ENCODE measurements at regions not wholly inside any gene's neighbourhood (a gene's known extent, or its start where the extent isn't known, plus 50 kb on each side); places are given as distances from the start of the nearest gene placed in this dataset.
A peak's percentile ranks its signal among the peaks of the same experiment; 100 is the strongest.

- DNase-seq, result no peak
These were observed 523.5 kb upstream of the SEMA6A start for GRCh38 chr5:117098094-117098493.

GRCh38 chr5:117095346-117096332, 521.0 kb upstream of the SEMA6A start:
- no peak for DNase-seq

GRCh38 chr5:117094114-117094815, 519.6 kb upstream of the SEMA6A start:
- no peak for DNase-seq

GRCh38 chr5:117093653-117094052, 519.0 kb upstream of the SEMA6A start:
- no peak for DNase-seq

GRCh38 chr5:117089001-117089400, 514.4 kb upstream of the SEMA6A start:
- DNase-seq, result no peak

GRCh38 chr5:117088176-117088575, 513.6 kb upstream of the SEMA6A start:
- DNase-seq, result no peak

GRCh38 chr5:117084067-117084466, 509.4 kb upstream of the SEMA6A start:
- DNase-seq, result no peak

- no peak for DNase-seq
These were observed 508.4 kb upstream of the SEMA6A start for GRCh38 chr5:117082977-117083376.

GRCh38 chr5:117077142-117077541, 502.5 kb upstream of the SEMA6A start:
- DNase-seq, result no peak

GRCh38 chr5:117072439-117072838, 497.8 kb upstream of the SEMA6A start:
- DNase-seq, result no peak

GRCh38 chr5:117065800-117066199, 491.2 kb upstream of the SEMA6A start:
- DNase-seq, result no peak

- DNase-seq, result no peak
These were observed 490.5 kb upstream of the SEMA6A start for GRCh38 chr5:117065161-117065560.

GRCh38 chr5:117060099-117060498, 485.5 kb upstream of the SEMA6A start:
- DNase-seq, result no peak

GRCh38 chr5:117058740-117059139, 484.1 kb upstream of the SEMA6A start:
- no peak for DNase-seq

GRCh38 chr5:117055517-117055916, 480.9 kb upstream of the SEMA6A start:
- no peak for DNase-seq

- peak; percentile 12 for DNase-seq
These were observed 480.3 kb upstream of the SEMA6A start for GRCh38 chr5:117054911-117055310.

GRCh38 chr5:117054141-117054540, 479.5 kb upstream of the SEMA6A start:
- DNase-seq, result no peak

- DNase-seq, result no peak
These were observed 467.4 kb upstream of the SEMA6A start for GRCh38 chr5:117041926-117042595.

GRCh38 chr5:117039035-117039434, 464.4 kb upstream of the SEMA6A start:
- DNase-seq, result no peak

- no peak for DNase-seq
These were observed 452.8 kb upstream of the SEMA6A start for GRCh38 chr5:117027384-117027783.

GRCh38 chr5:117020999-117021398, 446.4 kb upstream of the SEMA6A start:
- DNase-seq, result no peak

- no peak for DNase-seq
These were observed 438.8 kb upstream of the SEMA6A start for GRCh38 chr5:117013280-117013877.

GRCh38 chr5:117010574-117010973, 436.0 kb upstream of the SEMA6A start:
- DNase-seq, result no peak

All from NCI-H748 treated with DMSO at 0.1 percent for 48 hours (cell line).